HG02840 (cell line): ENCODE measurements at regions not wholly inside any gene's neighbourhood (a gene's known extent, or its start where the extent isn't known, plus 50 kb on each side); places are given as distances from the start of the nearest gene placed in this dataset.
"Not testable (repeated sequence)": the region's sequence is repeated elsewhere in the genome, so short reads cannot be mapped to it uniquely, and the experiment has no call there.

Experiments
- ATAC-seq: cut with Tn5 transposase; IDR thresholded peaks from one replicate; pipeline ENCODE4 v1.9.1; 2021; ENCODE audit warnings: mild to moderate bottlenecking, moderate library complexity, moderate number of reproducible peaks; ENCODE audit not compliant: unreplicated experiment, low FRiP score

DNA sequence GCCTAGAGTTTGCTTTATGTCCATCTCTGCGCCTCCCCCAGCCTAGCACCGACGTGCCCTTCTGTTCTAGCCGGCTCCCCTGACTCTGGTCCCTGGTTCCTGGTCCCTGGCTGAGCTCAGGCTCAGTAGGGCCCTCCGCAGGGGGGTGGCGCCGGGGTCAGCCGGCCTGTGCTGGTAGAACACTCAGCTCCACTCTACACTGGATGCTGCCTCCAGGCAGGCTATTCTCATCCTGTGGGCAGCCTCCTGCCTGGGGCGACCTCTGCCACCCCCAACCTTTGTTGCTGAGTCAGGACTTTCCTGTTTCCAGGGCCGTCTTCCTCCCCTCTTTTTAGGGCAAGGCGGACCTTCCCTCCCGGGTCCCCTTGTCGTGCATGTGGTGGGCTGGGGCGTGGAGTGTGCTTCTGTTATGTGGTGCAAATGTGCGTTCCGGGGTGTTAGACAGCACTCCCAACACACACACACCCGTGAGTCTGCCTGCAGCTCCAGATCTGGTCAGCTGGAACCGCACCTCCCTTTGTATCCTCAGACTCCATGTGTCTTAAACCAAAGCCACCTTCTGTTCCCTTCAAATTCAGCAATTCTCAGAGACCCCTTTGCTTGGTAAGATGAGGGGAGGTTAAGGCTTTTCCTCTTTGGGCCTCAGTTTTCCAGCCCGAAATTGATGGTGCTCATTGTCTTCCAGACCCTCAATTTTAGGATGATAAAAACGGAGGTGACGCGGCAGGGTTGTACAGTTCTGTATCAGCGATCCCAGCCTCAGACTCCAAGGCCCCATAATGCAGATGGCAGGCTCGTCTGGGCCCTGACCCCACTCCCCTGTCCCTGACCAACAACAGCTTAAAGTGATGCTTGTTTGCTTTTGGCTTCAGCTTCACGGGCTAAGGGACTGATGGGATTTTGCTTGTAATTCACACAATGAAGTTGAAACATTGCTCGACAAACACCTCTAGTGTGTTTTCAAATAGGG lies 1327.9 kb downstream of the BRD1 start:
- ATAC-seq, result no peak

DNA sequence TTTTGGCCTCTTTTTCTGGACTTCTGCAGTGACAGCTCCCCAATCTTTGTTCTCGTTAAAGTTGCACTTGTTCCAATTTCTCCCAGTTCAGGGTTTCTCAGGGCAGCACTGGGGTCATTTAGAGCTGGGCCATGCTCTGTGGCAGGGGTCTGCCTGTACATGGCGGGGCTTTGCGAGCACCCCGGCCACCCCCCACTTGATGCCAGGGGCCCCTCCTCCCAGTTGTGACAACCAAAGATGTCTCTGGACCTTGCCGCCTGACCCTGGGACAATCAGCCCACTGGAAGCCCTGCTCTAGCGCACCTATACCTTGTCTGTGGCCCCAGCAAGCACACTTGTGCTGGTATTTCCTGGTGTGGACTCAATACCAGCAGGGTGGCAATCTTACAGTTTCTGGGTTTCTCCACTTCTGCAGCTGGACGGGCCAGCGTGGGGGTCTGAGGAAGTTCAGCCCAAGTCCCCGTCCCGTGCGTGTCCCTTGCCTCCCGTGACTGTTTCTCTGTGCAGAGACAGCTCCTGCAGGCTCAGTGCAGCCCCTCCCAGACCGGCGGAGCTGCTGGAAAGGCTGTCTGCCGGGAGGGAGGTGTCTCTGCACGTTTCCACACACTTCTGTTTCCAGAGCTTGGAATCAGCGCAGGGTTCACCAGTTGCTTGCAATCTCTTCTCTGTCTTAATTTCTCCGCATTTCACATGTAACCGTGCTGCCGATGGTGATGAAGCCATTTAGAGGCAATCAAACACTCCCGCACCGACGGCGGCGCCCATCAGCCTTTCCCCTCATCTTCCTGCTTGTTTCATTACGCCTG lies 1328.9 kb downstream of the BRD1 start:
- ATAC-seq, result no peak

GRCh38 chr22:48497743-48498520 lies 1329.7 kb downstream of the BRD1 start:
- not testable (repeated sequence) for ATAC-seq

- ATAC-seq, result no peak
These were observed 1330.6 kb downstream of the BRD1 start for GRCh38 chr22:48496987-48497650.

DNA sequence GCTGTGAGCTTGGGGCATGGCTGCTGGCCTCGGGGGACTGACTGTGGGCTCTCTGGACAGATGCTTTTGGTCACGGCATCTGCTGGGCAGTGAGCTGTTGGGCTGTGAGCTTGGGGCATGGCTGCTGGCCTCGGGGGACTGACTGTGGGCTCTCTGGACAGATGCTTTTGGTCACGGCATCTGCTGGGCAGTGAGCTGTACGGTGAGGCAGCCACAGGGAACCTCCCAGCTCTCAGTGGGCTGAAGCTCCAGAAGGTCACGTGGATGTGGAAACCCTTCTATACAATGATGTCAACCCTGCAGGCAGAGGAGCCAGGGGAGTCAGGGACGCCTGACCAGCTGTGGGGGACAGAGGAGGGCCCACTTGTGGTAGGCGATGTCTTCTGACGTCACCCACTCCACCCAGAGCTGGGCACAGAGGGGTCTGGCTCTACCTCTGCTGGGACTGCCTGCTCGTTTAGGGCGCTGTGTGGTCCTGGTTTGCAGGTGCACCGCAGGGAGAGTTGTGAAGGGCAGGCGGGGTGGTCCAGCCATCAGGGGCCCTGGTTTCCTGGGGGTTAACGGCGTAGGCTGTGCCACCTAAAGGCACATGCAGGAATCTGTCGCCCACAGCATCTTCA lies 1331.3 kb downstream of the BRD1 start:
- ATAC-seq, result no peak

GRCh38 chr22:48495751-48496080 lies 1332.0 kb downstream of the BRD1 start:
- ATAC-seq, result no peak

DNA sequence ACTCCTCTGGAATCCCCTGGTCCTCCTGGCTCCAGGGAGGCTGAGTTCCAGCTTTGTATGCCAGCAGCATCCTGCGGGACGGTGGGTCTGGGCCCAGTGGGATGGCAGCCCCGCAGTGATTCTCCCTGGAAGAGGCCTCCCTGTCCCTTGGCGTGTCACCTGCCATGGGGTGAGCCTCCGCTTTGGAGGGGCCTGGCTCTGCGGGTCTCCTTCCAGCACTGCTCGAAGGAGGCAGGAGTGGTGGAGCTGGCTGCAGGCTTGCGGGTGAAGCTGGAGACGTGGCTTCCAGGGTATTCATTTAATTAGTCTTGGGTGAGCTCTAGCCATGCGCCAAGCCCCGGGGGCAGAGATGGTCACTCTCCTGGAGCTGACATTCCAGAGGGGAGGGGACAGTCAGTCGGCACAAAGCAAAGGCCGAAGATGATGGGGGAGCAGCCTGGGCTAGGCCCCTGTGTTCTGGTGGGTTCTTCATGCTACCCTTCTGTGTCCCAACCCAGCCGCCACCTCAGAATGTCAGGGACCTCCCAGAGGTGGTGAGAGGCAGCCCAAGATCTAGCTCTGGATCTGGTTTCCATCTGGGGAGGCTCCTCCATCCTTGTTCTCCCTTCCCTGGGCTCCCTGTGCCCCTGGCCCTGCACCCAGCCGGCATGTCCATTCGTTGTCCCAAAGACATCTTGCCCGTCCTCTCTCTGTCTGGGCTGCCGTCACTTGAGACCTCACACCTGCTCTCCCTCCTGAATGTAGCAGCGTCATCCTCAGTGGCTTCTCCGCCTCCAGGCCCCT lies 1332.5 kb downstream of the BRD1 start:
- no peak for ATAC-seq

GRCh38 chr22:48494256-48494967 lies 1333.3 kb downstream of the BRD1 start:
- ATAC-seq, result no peak

GRCh38 chr22:48493733-48494132 lies 1333.9 kb downstream of the BRD1 start:
- ATAC-seq, result no peak

DNA sequence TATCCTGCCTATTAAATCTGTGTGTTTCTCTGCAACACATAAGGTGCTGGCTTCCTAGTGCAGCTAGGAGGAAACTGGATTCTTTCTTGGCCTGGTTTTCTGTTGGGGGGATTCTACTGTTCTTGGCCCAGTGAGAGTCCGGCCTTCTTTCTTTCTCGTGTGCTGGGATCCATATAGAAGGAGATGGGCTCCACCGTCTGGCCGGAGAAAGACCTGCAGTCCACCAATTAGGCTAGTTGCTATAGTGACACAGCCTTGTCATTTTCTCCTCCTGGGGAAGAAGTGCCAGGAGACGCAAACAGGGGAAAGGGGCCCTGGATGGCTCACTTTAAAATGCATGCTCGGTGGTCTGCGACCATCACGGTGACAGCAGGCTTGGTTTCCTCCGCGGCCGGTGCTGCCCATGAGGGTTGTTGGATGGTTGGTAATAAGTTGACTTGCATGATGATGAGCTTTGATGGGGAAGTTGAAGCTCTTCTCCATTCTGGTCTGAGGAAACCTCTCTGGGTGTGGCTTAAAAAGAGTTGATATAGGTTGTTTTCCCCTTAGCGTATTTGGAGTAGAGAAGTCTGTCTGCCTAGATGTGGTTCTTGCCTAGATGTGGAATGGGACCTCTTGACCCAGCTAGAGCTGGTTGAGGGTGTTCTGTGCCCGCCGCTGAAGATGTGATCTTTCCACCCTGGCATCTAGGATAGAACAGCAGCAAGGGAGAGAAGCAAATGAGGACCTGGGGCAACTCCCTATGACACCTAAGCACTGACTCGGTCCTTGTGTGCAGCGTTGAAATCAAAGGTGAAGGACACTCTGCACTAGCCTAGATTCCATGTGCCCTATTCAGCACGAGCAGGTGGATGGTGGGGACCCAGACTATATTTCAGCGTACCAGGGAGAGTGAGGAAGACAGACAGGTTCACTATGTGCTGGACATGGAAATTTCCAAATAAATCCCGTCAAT lies 1335.0 kb downstream of the BRD1 start:
- no peak for ATAC-seq

DNA sequence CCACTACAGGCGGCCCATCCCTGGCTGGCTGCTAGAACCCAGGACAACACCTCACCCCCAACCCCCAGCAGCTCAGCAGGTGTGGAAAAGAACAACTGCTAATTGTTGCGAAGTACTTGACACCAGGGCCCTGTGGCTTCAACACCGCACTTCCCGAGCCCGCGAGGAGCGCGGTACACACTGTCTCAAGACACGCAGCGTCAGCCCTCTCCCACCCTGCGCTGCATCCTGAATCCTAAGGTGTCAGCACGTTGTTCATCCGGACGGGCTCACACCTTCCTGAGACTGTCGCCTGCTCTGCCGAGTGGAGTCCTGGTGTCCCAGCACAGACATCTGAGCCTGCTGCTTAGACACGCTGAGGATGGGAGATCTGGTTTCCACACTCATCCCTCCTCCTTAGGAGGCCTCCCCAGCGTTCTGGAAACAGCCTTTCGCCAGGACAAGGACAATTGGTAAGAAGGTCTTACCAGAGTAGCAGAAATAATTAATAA lies 1336.2 kb downstream of the BRD1 start:
- no peak for ATAC-seq

DNA sequence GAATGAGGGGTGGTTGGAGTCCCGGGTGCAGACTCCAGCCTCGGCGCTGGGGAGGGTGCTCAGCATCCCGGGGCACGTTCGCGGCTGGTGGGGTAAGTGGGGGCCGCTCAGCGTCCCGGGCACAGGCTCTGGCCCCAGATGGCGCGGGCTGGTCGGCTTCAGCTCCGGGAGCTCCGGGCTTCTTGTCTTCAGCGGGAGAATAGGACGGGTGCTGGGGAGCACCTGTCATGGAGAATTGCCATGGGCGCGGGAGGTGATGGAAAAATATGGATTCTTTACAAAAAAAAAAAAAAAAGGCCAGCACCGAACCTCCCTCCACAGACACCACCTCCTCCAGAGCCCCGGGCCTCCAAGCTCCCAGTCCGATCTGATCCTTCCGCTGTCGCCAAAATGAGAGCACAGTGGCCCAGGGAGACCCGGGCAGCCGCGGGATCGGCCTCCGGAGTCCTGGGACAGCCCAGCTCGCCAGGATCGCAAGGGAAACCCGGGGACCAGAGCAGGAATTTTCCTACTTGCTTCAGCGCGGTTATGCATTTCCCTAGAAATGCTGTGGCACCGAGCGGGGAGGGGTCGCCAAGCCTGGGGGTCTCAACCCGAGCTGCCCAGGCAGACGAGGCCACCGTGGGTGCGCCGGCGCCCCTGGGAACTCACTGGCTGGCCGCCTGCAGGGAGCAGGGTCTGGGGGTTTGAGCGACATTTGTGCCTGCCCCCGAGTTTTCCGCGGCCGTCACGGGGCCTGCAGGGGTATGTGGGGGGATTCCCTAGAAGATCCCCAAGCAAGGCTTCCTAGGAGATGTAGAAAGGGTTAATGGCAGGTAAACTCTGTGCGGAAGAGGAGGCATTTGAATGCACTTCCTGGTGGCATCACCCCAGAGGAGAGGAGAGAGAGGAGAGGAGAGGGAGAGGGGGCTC lies 1336.9 kb downstream of the BRD1 start:
- no peak for ATAC-seq

- no peak for ATAC-seq
These were observed 1337.8 kb downstream of the BRD1 start for GRCh38 chr22:48489551-48490499.

DNA sequence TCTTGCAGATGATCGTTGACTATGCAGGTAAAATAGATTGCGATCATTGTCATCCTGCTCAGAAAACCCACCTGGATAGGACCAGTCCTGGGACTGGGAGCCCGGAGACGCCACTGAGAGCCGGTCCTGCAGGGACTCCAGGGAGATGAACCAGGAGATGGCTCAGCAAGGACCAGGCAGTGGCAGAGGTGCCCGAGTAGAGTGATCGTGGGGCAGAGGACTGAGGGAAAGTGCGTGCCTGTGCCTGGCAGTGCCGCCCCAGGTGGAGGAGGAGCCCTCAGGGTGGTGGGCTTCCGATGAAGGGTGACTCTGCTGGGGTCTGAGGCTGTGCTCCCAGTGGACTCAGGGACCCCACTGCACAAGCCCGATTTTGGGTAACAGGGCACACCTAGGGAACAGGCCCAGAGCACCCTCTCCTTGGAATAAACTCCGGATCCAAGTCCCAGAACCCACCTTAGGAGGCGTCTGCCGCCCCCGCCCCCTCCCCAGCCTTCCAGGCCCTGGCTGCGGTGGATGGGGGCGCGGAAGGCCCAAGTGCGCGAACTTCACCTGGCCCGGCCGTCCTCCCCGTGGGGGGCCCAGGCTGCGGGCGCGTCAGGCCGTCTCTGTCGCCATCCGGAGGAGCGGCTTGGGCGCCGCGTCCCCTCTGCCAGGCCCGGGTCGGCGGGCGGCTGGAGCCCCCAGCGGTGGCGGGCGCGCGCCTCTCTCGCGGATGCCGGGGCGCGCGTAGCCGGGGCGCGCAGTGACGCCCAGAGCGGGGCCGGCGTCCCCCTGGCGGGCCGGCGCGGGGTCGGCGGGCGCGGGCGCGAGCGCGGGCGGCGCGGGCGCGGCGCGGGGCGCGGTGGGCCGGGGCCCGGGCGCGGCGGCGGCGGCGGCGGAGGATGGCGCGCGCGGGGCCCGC lies 1338.8 kb downstream of the BRD1 start:
- ATAC-seq, result no peak
